ENCODE measurements at regions not wholly inside any gene's neighbourhood (a gene's known extent, or its start where the extent isn't known, plus 50 kb on each side); places are given as distances from the start of the nearest gene placed in this dataset.

DNA sequence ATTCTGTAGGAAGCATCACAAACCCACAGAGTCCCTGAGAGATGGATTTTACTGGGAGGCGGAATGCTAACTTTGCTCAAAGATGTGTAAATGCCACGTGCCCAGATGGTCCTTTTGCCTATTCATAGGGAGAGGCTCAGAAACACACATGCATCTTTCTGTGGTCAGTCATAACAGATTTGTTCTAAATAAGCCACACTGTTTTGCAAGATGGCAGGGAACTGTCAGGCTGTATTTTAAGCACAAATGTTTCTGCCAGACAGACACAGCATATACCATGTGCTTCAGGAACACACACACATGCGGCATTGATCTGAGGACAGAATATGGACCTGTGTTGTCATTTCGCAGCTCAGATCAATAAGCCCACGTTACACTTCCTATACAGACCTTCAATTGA lies 312.0 kb downstream of the GPD2 start:
- TF ChIP-seq, protein P1, sequence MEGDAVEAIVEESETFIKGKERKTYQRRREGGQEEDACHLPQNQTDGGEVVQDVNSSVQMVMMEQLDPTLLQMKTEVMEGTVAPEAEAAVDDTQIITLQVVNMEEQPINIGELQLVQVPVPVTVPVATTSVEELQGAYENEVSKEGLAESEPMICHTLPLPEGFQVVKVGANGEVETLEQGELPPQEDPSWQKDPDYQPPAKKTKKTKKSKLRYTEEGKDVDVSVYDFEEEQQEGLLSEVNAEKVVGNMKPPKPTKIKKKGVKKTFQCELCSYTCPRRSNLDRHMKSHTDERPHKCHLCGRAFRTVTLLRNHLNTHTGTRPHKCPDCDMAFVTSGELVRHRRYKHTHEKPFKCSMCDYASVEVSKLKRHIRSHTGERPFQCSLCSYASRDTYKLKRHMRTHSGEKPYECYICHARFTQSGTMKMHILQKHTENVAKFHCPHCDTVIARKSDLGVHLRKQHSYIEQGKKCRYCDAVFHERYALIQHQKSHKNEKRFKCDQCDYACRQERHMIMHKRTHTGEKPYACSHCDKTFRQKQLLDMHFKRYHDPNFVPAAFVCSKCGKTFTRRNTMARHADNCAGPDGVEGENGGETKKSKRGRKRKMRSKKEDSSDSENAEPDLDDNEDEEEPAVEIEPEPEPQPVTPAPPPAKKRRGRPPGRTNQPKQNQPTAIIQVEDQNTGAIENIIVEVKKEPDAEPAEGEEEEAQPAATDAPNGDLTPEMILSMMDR (IDR thresholded peaks at IDR 0.05) = no peak
- TF ChIP-seq, protein P2, sequence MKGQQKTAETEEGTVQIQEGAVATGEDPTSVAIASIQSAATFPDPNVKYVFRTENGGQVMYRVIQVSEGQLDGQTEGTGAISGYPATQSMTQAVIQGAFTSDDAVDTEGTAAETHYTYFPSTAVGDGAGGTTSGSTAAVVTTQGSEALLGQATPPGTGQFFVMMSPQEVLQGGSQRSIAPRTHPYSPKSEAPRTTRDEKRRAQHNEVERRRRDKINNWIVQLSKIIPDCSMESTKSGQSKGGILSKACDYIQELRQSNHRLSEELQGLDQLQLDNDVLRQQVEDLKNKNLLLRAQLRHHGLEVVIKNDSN (CRISPR knock-in tag; IDR thresholded peaks at IDR 0.05) = no peak
- TF ChIP-seq IRF2 (CRISPR knock-in tag; IDR thresholded peaks at IDR 0.05; ENCODE audit: borderline replicate concordance, low read depth) (no peak), ESRRA (CRISPR knock-in tag; IDR thresholded peaks at IDR 0.05; ENCODE audit: borderline replicate concordance) (no peak)
- TF ChIP-seq, protein P3, sequence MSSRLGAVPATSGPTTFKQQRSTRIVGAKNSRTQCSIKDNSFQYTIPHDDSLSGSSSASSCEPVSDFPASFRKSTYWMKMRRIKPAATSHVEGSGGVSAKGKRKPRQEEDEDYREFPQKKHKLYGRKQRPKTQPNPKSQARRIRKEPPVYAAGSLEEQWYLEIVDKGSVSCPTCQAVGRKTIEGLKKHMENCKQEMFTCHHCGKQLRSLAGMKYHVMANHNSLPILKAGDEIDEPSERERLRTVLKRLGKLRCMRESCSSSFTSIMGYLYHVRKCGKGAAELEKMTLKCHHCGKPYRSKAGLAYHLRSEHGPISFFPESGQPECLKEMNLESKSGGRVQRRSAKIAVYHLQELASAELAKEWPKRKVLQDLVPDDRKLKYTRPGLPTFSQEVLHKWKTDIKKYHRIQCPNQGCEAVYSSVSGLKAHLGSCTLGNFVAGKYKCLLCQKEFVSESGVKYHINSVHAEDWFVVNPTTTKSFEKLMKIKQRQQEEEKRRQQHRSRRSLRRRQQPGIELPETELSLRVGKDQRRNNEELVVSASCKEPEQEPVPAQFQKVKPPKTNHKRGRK (CRISPR knock-in tag; IDR thresholded peaks at IDR 0.05; ENCODE audit: borderline replicate concordance) = no peak
- TF ChIP-seq, protein P4, sequence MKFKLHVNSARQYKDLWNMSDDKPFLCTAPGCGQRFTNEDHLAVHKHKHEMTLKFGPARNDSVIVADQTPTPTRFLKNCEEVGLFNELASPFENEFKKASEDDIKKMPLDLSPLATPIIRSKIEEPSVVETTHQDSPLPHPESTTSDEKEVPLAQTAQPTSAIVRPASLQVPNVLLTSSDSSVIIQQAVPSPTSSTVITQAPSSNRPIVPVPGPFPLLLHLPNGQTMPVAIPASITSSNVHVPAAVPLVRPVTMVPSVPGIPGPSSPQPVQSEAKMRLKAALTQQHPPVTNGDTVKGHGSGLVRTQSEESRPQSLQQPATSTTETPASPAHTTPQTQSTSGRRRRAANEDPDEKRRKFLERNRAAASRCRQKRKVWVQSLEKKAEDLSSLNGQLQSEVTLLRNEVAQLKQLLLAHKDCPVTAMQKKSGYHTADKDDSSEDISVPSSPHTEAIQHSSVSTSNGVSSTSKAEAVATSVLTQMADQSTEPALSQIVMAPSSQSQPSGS (CRISPR knock-in tag; IDR thresholded peaks at IDR 0.05; ENCODE audit: borderline replicate concordance, low read depth) = no peak
- TF ChIP-seq, protein P5, sequence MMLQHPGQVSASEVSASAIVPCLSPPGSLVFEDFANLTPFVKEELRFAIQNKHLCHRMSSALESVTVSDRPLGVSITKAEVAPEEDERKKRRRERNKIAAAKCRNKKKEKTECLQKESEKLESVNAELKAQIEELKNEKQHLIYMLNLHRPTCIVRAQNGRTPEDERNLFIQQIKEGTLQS (CRISPR knock-in tag; conservative IDR thresholded peaks at IDR 0.05) = no peak
